HEK293T (cell line): ENCODE measurements at regions not wholly inside any gene's neighbourhood (a gene's known extent, or its start where the extent isn't known, plus 50 kb on each side); places are given as distances from the start of the nearest gene placed in this dataset.

Experiments
- NFRKB ChIP-seq: fragments of 450-650 bp; IDR thresholded peaks from 2 replicates; pipeline ENCODE4 v1.6.1; 2016; ENCODE audit warnings: mild to moderate bottlenecking, moderate library complexity
- SUZ12 ChIP-seq: fragments of 450-650 bp; IDR thresholded peaks from 2 replicates; pipeline ENCODE4 v1.6.1; 2016; ENCODE audit warnings: mild to moderate bottlenecking
- TARDBP ChIP-seq: fragments of 450-650 bp; IDR thresholded peaks from 2 replicates; pipeline ENCODE4 v1.6.1; 2016

DNA sequence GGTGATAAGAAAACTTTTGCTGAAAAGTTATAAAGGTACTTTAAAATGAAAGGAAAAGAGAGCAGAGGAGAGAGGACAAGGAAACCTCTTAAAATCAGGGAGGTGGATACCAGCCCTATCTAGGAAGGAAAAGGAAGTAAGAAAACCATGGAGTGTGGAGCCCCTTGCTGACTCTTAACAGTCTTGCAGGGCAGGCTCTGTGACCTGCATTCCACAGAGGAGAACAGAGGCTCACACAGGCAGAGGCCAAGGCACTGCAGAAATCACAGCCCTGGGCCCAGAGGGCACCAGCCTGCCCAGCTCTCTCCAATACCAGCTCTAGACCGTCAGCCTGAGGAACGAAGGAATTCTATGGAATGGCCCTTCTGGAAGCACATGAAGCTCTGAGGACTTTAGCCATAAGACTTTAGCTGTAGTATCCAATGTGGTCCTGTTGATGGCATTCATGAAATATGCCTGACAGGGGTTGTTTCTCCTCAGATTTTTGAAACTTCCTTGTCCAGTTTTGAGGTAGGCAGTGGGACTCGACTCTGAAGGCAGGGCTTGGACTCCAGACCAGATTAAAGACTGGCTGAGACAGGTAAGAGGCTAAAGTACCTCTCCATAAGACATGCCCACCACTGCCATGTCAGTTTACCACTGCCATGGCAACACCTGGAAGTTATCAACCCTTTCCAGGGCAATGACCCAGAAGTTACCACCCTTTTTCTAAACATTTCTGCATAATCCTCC lies 216.3 kb downstream of the ANAPC1 start:
- TF ChIP-seq NFRKB (no peak), SUZ12 (no peak), TARDBP (no peak)
